ENCODE measurements at regions not wholly inside any gene's neighbourhood (a gene's known extent, or its start where the extent isn't known, plus 50 kb on each side); places are given as distances from the start of the nearest gene placed in this dataset.

DNA sequence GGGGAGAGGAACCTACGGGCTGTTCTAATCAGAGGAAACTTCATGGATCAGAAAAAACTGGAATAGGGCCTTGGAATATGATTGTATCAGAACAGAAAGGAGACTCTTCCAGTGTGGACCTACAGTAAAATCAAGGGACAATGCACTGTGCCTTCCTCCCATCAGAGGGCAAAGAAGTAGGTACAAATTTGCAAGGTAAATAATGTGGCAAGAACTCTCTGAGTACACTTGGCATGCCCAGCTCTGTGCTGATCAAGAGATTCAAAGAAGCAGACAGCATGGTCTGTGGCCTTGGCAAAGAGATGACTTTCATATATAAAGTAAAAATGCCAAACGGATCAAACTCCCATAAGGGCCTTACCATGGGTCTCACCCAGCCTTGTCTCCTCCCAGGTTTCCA lies 242.6 kb upstream of the OSR1 start:
- DNase-seq (ENCODE audit: low spot score) = no peak

DNA sequence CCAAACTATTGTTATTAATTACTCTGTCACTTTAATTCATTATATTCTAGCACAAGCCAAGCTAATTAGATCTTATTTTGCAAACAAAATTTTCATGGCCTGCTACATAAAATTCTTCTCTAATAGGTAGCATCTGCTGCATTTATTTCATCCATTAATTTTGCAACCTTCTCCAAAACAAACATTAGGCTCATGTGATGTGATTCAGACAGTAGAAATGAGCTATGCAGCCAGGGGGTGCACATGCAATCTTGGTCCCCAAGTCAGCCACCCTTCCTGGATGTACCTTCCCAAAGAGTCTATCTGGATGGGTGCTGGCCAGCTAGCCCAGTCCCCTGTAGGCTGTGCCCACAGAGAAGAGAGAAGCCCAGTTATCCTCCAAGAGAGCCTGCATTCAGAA lies 242.1 kb upstream of the OSR1 start:
- DNase-seq (ENCODE audit: low spot score) = no peak

GRCh38 chr2:19598971-19599370 lies 240.5 kb upstream of the OSR1 start:
- no peak for DNase-seq (ENCODE audit: low spot score)

- no peak for DNase-seq (ENCODE audit: low spot score)
These were observed 233.8 kb upstream of the OSR1 start for GRCh38 chr2:19592197-19592596.

- no peak for DNase-seq (ENCODE audit: low spot score)
These were observed 231.4 kb upstream of the OSR1 start for GRCh38 chr2:19589791-19590190.

DNA sequence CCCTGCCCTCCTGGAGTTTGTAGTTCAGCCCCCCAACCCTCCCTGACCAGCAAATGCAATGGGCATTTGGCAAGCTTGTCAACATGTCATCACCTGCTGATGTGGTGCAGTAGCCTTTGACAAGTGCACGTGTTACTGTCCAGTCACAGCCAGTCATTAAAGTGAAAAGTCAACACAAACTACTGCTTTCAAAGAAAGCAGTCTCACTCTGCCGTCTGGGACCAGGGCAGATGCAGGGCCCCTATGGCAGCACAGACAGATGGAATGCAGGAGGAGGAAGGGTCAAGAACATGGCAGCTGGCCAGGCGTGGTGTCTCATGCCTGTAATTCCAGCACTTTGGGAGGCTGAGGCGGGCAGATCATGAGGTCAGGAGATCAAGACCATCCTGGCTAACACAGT lies 222.4 kb upstream of the OSR1 start:
- DNase-seq (ENCODE audit: low spot score) = peak; percentile 92

DNA sequence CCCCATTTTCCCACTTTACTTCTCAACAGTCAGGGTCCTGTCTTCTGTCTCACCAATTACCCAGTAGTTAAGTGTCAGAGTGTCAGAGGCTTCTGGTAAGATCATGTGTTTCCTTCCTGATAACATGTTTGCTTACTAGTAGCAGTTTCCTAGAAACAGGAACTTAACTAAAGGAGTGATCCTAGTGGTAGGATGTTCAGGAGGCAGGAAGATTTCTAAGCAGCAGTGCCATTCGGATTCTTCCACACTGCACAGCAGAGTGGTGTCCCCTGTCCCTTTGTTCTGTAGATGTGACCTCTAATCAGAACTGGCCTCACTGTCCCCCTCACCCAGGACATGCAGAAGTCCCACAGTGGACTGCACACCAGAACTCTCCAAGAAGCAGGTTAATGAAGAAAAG lies 221.8 kb upstream of the OSR1 start:
- peak; percentile 25 for DNase-seq (ENCODE audit: low spot score)

GRCh38 chr2:19579461-19579860 lies 221.0 kb upstream of the OSR1 start:
- no peak for DNase-seq (ENCODE audit: low spot score)

DNA sequence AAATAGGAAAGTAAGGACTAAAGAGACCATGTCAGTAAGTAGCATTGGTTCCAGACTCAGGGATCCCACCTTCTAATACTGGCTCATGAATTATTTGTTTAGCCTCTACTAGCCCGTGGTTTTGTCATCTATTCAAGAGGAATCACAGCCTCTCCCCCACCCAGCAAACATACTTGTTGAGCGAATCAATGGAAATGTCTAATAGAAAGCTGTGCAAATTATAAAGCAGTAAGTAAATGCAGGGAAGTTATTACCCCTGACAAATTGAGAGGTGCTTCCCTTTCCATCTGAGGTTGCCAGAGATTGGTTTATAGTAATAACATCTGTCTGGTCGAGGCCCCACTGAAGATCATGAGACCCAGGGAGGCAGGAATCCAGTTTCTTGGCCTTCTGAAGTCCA lies 219.3 kb upstream of the OSR1 start:
- peak; percentile 61 for DNase-seq (ENCODE audit: low spot score)

GRCh38 chr2:19576411-19576810 lies 218.0 kb upstream of the OSR1 start:
- peak; percentile 58 for DNase-seq (ENCODE audit: low spot score)

- no peak for DNase-seq (ENCODE audit: low spot score)
These were observed 217.2 kb upstream of the OSR1 start for GRCh38 chr2:19575641-19576040.

- peak; percentile 30 for DNase-seq (ENCODE audit: low spot score)
These were observed 216.4 kb upstream of the OSR1 start for GRCh38 chr2:19574778-19575260.

DNA sequence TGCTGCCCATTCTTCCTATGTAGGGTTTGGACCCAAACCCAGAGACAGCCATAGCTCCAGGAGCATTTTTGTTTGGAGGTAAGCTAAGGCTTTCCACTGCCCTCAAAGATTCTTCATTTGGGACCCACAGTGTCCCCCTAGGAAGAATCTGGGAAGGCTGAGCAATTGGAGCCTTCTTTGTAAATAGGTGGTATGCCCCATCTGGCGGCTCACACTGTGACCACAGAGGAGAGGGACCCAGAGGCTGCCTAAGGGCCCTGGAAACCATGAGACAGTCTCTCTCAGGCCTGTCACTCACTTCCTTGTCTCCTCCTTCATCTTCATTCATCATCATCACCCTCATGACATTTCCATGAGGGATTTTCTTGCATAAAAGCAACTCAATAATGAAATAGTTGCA lies 215.4 kb upstream of the OSR1 start:
- DNase-seq (ENCODE audit: low spot score) = no peak

- DNase-seq (ENCODE audit: low spot score) = no peak
These were observed 213.3 kb upstream of the OSR1 start for GRCh38 chr2:19571773-19572172.

GRCh38 chr2:19569300-19569791 lies 210.9 kb upstream of the OSR1 start:
- peak; percentile 32 for DNase-seq (ENCODE audit: low spot score)

- DNase-seq (ENCODE audit: low spot score) = no peak
These were observed 210.4 kb upstream of the OSR1 start for GRCh38 chr2:19568809-19569208.

DNA sequence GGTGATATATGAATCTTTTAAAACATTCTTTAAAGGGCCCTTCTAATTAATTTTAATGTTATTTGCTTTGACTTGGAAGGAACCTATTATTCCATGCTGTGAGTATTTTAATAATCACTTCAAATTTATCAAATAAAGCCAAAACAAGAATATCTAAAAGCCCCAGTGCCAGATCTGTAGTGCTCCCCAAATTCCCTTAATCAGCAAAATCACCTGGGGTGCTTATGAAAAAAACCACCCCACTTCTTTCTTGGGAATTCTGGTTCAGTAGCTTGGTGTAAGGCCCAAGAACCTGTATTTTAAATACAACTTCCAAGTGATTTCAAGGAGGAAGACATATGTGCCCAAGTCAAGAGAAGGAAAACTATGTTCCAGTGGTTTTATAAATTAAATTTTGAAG lies 202.4 kb upstream of the OSR1 start:
- DNase-seq (ENCODE audit: low spot score) = no peak

GRCh38 chr2:19559596-19560240 lies 201.3 kb upstream of the OSR1 start:
- no peak for DNase-seq (ENCODE audit: low spot score)

DNA sequence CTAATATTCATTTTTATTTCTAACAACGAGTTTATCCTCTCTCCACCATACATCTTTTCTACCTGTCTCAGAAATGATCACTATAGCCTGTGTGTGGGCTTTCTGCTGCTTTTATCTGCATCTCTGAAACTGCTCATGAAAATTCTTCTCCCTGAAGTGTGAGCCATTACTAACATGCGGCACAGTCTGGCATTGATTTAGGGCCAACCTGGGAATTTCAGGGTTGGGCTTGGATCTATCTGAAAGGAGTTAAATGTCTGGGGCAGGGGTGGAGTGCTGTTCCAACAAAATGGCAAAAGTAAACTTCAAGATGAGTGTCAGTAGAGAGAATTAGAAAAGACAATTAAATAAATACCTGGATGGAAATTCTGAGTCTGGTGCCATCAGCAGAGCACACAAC lies 198.2 kb upstream of the OSR1 start:
- no peak for DNase-seq (ENCODE audit: low spot score)

GRCh38 chr2:19554520-19554919 lies 196.1 kb upstream of the OSR1 start:
- no peak for DNase-seq (ENCODE audit: low spot score)

GRCh38 chr2:19552270-19552669 lies 193.8 kb upstream of the OSR1 start:
- DNase-seq (ENCODE audit: low spot score) = no peak

- no peak for DNase-seq (ENCODE audit: low spot score)
These were observed 192.3 kb upstream of the OSR1 start for GRCh38 chr2:19550750-19551149.

DNA sequence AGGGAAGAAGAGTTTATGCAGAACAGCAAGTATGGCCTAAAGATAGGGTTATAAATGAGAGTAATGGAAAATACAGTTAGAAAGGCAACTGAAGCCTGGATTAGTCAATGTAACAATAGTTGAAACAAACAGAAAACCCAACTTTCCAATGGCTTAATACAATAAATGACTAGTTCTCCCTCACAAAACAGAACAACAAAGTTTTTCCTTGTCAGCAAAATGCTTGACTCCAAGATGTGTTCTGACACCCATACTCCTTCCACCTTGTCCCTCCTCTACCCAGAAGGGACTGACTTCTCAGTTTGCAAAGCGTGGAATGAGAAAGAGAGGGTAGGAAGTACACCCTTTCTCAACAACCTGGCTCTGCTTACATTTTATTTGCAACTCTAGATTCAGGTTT lies 191.4 kb upstream of the OSR1 start:
- DNase-seq (ENCODE audit: low spot score) = no peak

GRCh38 chr2:19548116-19548515 lies 189.7 kb upstream of the OSR1 start:
- DNase-seq (ENCODE audit: low spot score) = no peak
